ENCODE measurements at regions not wholly inside any gene's neighbourhood (a gene's known extent, or its start where the extent isn't known, plus 50 kb on each side); places are given as distances from the start of the nearest gene placed in this dataset.
"Not testable (repeated sequence)": the region's sequence is repeated elsewhere in the genome, so short reads cannot be mapped to it uniquely, and the experiment has no call there.

- not testable (repeated sequence) for DNase-seq (ENCODE audit: low spot score); H3K9me3 Mint-ChIP-seq (ENCODE audit: low read depth); H3K27me3 Mint-ChIP-seq (ENCODE audit: low read depth); H3K36me3 Mint-ChIP-seq (ENCODE audit: low read depth)
- Mint-ChIP-seq H3K4me1 (ENCODE audit: low read depth) (peaks cover 12% of the 10 kb centered on the region), H3K4me3 (ENCODE audit: unreplicated experiment) (peak overlapping the region; percentile 69), H3K27ac (ENCODE audit: unreplicated experiment) (peak overlapping the region; percentile 97)
Measured at GRCh38 chr1:146376708-146377496, 148.1 kb upstream of the NOTCH2NLA start.

DNA sequence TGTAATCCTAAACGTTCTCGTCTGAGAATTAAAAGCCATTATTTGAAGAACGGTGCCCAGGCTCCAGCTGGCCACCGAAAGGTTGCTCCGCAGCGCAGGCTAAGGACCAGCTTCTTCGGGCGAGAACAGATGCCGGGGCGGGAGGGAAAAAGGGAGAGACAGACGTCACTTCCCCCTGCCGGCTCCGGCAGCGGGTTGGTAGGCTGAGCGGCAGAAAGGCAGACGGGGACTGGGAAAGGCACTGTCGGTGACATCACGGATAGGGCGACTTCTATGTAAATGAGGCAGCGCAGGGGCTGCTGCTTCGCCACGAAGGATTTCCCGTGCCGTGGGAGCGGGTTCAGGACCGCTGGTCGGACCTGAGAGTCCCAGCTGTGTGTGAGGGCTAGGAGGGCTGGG, 147.5 kb upstream of the NOTCH2NLA start:
- not testable (repeated sequence) for H3K27me3 Mint-ChIP-seq (ENCODE audit: low read depth); H3K36me3 Mint-ChIP-seq (ENCODE audit: low read depth); H3K9me3 Mint-ChIP-seq (ENCODE audit: low read depth)
- Mint-ChIP-seq H3K27ac (ENCODE audit: unreplicated experiment) (peak overlapping the region; percentile 97), H3K4me1 (ENCODE audit: low read depth) (peaks cover 12% of the 10 kb centered on the region), H3K4me3 (ENCODE audit: unreplicated experiment) (peak overlapping the region; percentile 69)
- DNase-seq (ENCODE audit: low spot score): peak; percentile 90

- not testable (repeated sequence) for DNase-seq (ENCODE audit: low spot score); H3K36me3 Mint-ChIP-seq (ENCODE audit: low read depth); H3K27ac Mint-ChIP-seq (ENCODE audit: unreplicated experiment); H3K9me3 Mint-ChIP-seq (ENCODE audit: low read depth); H3K4me3 Mint-ChIP-seq (ENCODE audit: unreplicated experiment); H3K27me3 Mint-ChIP-seq (ENCODE audit: low read depth)
- H3K4me1 Mint-ChIP-seq (ENCODE audit: low read depth): peaks cover 12% of the 10 kb centered on the region
Measured at GRCh38 chr1:146375108-146375507, 146.3 kb upstream of the NOTCH2NLA start.

DNA sequence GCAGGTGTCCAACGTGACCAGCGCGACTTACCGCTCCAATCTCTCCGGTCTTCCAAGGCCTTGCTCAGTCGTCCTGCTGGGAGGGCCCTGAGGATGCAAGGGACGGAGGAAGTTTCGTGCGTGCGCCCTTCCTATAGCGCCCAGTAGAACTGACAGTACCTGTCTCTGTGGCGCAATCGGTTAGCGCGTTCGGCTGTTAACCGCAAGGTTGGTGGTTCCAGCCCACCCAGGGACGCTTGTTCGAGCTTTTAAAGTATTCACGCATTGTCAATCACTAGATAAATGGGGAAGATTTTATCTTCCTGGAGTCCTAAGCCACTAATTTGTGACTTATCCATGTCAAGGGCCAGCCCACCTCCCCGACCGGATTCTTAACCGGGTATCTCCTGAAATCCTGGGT, 141.1 kb upstream of the NOTCH2NLA start:
- not testable (repeated sequence) for H3K36me3 Mint-ChIP-seq (ENCODE audit: low read depth); H3K9me3 Mint-ChIP-seq (ENCODE audit: low read depth); H3K4me1 Mint-ChIP-seq (ENCODE audit: low read depth); H3K27me3 Mint-ChIP-seq (ENCODE audit: low read depth); DNase-seq (ENCODE audit: low spot score)
- Mint-ChIP-seq H3K27ac (ENCODE audit: unreplicated experiment) (peak overlapping the region; percentile 54), H3K4me3 (ENCODE audit: unreplicated experiment) (peak overlapping the region; percentile 64)

DNA sequence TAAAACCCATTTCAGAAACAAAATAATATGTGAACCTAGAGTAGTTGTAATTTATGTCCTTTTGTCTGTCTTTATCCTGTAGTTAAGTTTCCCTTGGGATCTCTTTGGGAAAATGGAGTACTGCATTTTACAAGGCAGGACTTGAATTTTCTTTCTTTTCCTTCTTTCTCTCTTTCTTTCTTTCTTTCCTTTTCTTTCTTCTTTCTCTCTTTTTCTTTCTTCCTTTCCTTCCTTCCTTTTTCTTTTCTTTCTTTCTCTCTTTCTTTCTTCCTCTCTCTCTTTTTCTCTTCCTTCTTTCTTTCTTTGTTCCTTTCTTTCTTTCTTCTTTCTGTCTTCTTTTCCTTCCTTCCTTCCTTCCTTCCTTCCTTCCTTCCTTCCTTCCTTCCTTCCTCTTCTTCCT, 126.6 kb upstream of the NOTCH2NLA start:
- not testable (repeated sequence) for DNase-seq (ENCODE audit: low spot score)

DNA sequence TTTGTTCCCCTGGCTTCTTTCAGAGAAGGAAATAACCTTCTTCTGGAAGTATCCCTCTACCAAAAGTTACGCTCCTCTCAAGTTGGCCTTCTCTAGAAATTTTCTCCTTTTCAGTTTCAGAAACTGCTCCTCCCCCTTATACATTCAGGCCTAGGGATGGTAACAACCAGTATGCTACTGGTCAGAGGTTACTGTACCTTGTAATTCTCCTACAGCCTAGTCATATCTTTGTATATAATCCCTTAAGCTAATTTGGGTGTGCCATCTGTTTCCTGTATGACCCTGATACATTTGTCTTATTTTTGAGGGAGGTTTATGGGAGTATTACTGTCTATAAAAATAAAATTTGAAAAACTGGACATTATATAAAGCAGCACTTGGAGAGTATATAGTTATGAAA, 98.0 kb upstream of the NOTCH2NLA start:
- not testable (repeated sequence) for H3K27ac Mint-ChIP-seq (ENCODE audit: unreplicated experiment); H3K4me1 Mint-ChIP-seq (ENCODE audit: low read depth); H3K9me3 Mint-ChIP-seq (ENCODE audit: low read depth); H3K36me3 Mint-ChIP-seq (ENCODE audit: low read depth); H3K4me3 Mint-ChIP-seq (ENCODE audit: unreplicated experiment); DNase-seq (ENCODE audit: low spot score); H3K27me3 Mint-ChIP-seq (ENCODE audit: low read depth)

More for the DNA sequence above, 126.6 kb upstream of the NOTCH2NLA start:
- not testable (repeated sequence) for H3K27me3 Mint-ChIP-seq (ENCODE audit: low read depth); H3K4me1 Mint-ChIP-seq (ENCODE audit: low read depth); H3K9me3 Mint-ChIP-seq (ENCODE audit: low read depth); H3K27ac Mint-ChIP-seq (ENCODE audit: unreplicated experiment); H3K36me3 Mint-ChIP-seq (ENCODE audit: low read depth); H3K4me3 Mint-ChIP-seq (ENCODE audit: unreplicated experiment)

GRCh38 chr1:146324463-146324862, 95.6 kb upstream of the NOTCH2NLA start:
- DNase-seq (ENCODE audit: low spot score); H3K4me1 Mint-ChIP-seq (ENCODE audit: low read depth); H3K27ac Mint-ChIP-seq (ENCODE audit: unreplicated experiment); H3K27me3 Mint-ChIP-seq (ENCODE audit: low read depth); H3K36me3 Mint-ChIP-seq (ENCODE audit: low read depth); H3K4me3 Mint-ChIP-seq (ENCODE audit: unreplicated experiment); H3K9me3 Mint-ChIP-seq (ENCODE audit: low read depth): not testable (repeated sequence)

- not testable (repeated sequence) for H3K27ac Mint-ChIP-seq (ENCODE audit: unreplicated experiment); H3K27me3 Mint-ChIP-seq (ENCODE audit: low read depth); H3K36me3 Mint-ChIP-seq (ENCODE audit: low read depth); H3K4me1 Mint-ChIP-seq (ENCODE audit: low read depth); DNase-seq (ENCODE audit: low spot score); H3K9me3 Mint-ChIP-seq (ENCODE audit: low read depth); H3K4me3 Mint-ChIP-seq (ENCODE audit: unreplicated experiment)
Measured at GRCh38 chr1:146323302-146323701, 94.5 kb upstream of the NOTCH2NLA start.

GRCh38 chr1:146322893-146323292, 94.1 kb upstream of the NOTCH2NLA start:
- not testable (repeated sequence) for H3K4me3 Mint-ChIP-seq (ENCODE audit: unreplicated experiment); H3K27me3 Mint-ChIP-seq (ENCODE audit: low read depth); H3K9me3 Mint-ChIP-seq (ENCODE audit: low read depth); H3K27ac Mint-ChIP-seq (ENCODE audit: unreplicated experiment); DNase-seq (ENCODE audit: low spot score); H3K4me1 Mint-ChIP-seq (ENCODE audit: low read depth); H3K36me3 Mint-ChIP-seq (ENCODE audit: low read depth)

DNA sequence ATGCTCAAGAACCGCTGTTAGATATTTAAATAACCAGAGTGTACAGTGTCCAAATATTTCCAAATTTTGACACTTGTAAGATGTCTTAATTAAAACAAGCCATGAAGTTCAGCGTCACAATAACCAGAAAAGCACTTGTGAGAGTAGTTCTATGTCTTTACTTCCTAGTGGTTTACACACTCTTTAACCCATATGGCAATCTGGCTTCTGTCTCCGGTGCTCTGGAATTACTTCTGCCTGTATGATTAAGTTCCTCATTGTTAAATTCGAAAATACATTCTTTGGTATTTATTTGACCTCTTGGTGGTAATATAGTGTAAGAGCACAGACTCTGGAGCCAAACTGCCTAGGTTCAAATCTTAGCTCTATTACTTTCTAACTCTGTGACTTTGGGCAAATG, 89.9 kb upstream of the NOTCH2NLA start:
- H3K9me3 Mint-ChIP-seq (ENCODE audit: low read depth); DNase-seq (ENCODE audit: low spot score); H3K27ac Mint-ChIP-seq (ENCODE audit: unreplicated experiment); H3K27me3 Mint-ChIP-seq (ENCODE audit: low read depth); H3K4me1 Mint-ChIP-seq (ENCODE audit: low read depth); H3K4me3 Mint-ChIP-seq (ENCODE audit: unreplicated experiment); H3K36me3 Mint-ChIP-seq (ENCODE audit: low read depth): not testable (repeated sequence)

DNA sequence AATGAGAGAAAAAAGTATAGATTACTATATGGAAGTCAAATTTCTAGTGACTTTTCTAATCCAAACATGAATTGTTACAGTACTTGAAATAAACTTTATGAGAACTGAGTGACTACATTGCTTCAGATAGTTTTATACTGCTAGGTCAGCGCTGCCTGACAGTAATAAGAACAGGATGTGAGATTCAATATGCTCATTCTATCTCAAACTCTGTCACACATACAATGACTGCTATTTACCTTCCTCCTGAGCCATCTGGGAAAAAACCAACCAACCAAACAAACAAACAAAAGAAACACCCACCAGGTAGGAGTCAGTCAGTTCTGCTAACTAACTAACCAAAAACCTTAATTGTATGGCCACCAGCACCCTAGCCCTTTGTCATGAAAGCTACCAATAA, 89.0 kb upstream of the NOTCH2NLA start:
- not testable (repeated sequence) for H3K4me1 Mint-ChIP-seq (ENCODE audit: low read depth); H3K9me3 Mint-ChIP-seq (ENCODE audit: low read depth); H3K4me3 Mint-ChIP-seq (ENCODE audit: unreplicated experiment); H3K27me3 Mint-ChIP-seq (ENCODE audit: low read depth); H3K36me3 Mint-ChIP-seq (ENCODE audit: low read depth); H3K27ac Mint-ChIP-seq (ENCODE audit: unreplicated experiment); DNase-seq (ENCODE audit: low spot score)

- not testable (repeated sequence) for H3K9me3 Mint-ChIP-seq (ENCODE audit: low read depth); H3K36me3 Mint-ChIP-seq (ENCODE audit: low read depth); H3K4me3 Mint-ChIP-seq (ENCODE audit: unreplicated experiment); DNase-seq (ENCODE audit: low spot score); H3K27me3 Mint-ChIP-seq (ENCODE audit: low read depth); H3K4me1 Mint-ChIP-seq (ENCODE audit: low read depth); H3K27ac Mint-ChIP-seq (ENCODE audit: unreplicated experiment)
Measured at GRCh38 chr1:146314449-146315246, 85.8 kb upstream of the NOTCH2NLA start.

DNA sequence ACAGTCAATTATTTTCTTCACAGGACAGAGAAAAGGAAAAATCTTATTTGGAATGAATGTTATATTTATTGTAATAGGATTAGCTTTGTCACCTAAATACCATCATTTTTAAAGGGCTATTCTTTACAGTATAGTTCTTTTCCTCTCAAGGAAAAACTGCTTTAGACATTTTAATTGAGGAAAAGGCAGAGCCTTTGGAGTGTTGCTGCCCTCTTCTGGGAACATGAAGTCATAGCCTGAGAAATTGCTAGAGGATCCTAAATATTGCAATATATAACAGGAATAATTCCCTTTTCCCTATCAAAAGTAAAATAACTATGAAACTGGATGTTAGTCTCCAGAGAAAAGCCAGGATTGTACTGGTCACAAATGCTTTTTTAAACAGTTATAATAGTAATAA, 81.8 kb upstream of the NOTCH2NLA start:
- not testable (repeated sequence) for H3K4me3 Mint-ChIP-seq (ENCODE audit: unreplicated experiment); H3K27me3 Mint-ChIP-seq (ENCODE audit: low read depth); H3K27ac Mint-ChIP-seq (ENCODE audit: unreplicated experiment)

More for the DNA sequence above, 81.8 kb upstream of the NOTCH2NLA start:
- not testable (repeated sequence) for H3K36me3 Mint-ChIP-seq (ENCODE audit: low read depth); H3K4me1 Mint-ChIP-seq (ENCODE audit: low read depth); DNase-seq (ENCODE audit: low spot score); H3K9me3 Mint-ChIP-seq (ENCODE audit: low read depth)
